Gastroesophageal sphincter (tissue), 4 donors: ENCODE measurements at regions not wholly inside any gene's neighbourhood (a gene's known extent, or its start where the extent isn't known, plus 50 kb on each side); places are given as distances from the start of the nearest gene placed in this dataset.
A peak's percentile ranks its signal among the peaks of the same experiment; 100 is the strongest.

Experiments used
- ATAC-seq: fragments of 150-250 bp; one replicate; pipeline ENCODE4 v1.9.1; 2016; ENCODE audit warnings: mild to moderate bottlenecking, moderate library complexity
- H3K27ac ChIP-seq, 4 donors: fragments of 200-600 bp; sonication (generic) in 3 of 4; 1 replicate in 3 of 4; 2 replicates in 1 of 4; pipeline ENCODE4 v1.5.1; 2016 to 2019
- H3K27me3 ChIP-seq: fragments of 200-600 bp; sonication (generic); one replicate; pipeline ENCODE4 v1.5.1; 2019
- H3K36me3 ChIP-seq, 2 donors: fragments of 200-600 bp; sonication (generic); one replicate each; pipeline ENCODE4 v1.5.1; 2019; ENCODE audit warnings: control low read depth in 1 of 2
- H3K4me1 ChIP-seq, 3 donors: fragments of 200-600 bp; sonication (generic); 1 replicate in 2 of 3; 2 replicates in 1 of 3; pipeline ENCODE4 v1.5.1; 2016 to 2019; ENCODE audit warnings: control low read depth in 2 of 3
- H3K4me3 ChIP-seq, 2 donors: fragments of 200-600 bp; sonication (generic); one replicate each; pipeline ENCODE4 v1.5.1; 2019; ENCODE audit warnings: mild to moderate bottlenecking in 1 of 2, moderate library complexity in 1 of 2
- H3K9me3 ChIP-seq, 3 donors: fragments of 200-600 bp; sonication (generic); one replicate each; pipeline ENCODE4 v1.5.1; 2017 to 2019; ENCODE audit warnings: control low read depth in 2 of 3
- EP300 ChIP-seq: sonication (generic); formaldehyde crosslinking; IDR thresholded peaks from one replicate; pipeline ENCODE4 v1.6.1; 2017; ENCODE audit warnings: antibody characterized with exemption, mild to moderate bottlenecking
- POLR2A ChIP-seq, 2 donors: fragments of 450-650 bp; IDR thresholded peaks; one replicate each; pipeline ENCODE4 v1.6.1; 2017; ENCODE audit warnings: antibody characterized with exemption in 2 of 2, mild to moderate bottlenecking in 2 of 2, moderate library complexity in 1 of 2
- POLR2AphosphoS5 ChIP-seq: sonication (generic); formaldehyde crosslinking; IDR thresholded peaks from one replicate; pipeline ENCODE4 v1.6.1; 2017; ENCODE audit warnings: antibody characterized with exemption
- WGBS, 2 donors: methylation state at CpG; one replicate each; pipeline ENCODE4 v1.1.5; 2018; ENCODE audit warnings: low coverage in 1 of 2; 5-methylcytosine and 5-hydroxymethylcytosine counted together
- TF ChIP-seq, protein P1 (sequence below), 4 experiments: fragments of 200-600 bp in 2 of 4; fragments of 450-650 bp in 2 of 4; sonication (generic) in 1 of 4; IDR thresholded peaks; one replicate each; pipeline ENCODE4 v1.5.1; 2017 to 2019; ENCODE audit warnings: antibody characterized with exemption in 4 of 4, mild to moderate bottlenecking in 2 of 4, moderate library complexity in 2 of 4

DNA sequence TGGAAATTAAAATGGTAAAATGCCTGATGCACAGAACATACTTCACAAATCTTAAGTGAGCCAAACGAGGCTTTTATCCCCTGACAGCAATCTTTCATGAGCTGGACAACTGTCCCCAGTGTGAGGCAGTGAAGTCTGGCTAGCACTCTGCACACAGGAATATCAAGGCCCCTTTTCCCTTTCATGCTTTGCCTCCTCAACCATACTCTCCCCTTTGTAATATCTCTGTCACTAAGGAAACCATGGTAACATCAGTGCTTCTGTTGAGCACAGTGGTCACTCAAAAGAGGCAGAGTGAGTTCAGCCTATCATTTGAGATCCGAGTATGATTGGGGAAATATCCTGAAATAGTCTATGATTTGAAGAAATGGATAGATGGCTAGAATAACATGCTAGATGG is 318.3 kb downstream of the ENC1 start:
- WGBS, 2 donors, result 83% methylated on average over 1 to 2 of the region's 2 CpGs
- TF ChIP-seq POLR2AphosphoS5 (no peak), EP300 (no peak), POLR2A (IDR thresholded peaks at IDR 0.05) (no peak)
- TF ChIP-seq, protein P1, sequence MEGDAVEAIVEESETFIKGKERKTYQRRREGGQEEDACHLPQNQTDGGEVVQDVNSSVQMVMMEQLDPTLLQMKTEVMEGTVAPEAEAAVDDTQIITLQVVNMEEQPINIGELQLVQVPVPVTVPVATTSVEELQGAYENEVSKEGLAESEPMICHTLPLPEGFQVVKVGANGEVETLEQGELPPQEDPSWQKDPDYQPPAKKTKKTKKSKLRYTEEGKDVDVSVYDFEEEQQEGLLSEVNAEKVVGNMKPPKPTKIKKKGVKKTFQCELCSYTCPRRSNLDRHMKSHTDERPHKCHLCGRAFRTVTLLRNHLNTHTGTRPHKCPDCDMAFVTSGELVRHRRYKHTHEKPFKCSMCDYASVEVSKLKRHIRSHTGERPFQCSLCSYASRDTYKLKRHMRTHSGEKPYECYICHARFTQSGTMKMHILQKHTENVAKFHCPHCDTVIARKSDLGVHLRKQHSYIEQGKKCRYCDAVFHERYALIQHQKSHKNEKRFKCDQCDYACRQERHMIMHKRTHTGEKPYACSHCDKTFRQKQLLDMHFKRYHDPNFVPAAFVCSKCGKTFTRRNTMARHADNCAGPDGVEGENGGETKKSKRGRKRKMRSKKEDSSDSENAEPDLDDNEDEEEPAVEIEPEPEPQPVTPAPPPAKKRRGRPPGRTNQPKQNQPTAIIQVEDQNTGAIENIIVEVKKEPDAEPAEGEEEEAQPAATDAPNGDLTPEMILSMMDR (IDR thresholded peaks at IDR 0.05), result no peak
- H3K36me3 ChIP-seq, result no peaks in the 10 kb centered on the region
- H3K4me1 ChIP-seq, result no peaks in the 10 kb centered on the region
- H3K27ac ChIP-seq, result no peak overlapping the region
- no peak overlapping the region for H3K4me3 ChIP-seq
- no peaks in the 10 kb centered on the region for H3K27me3 ChIP-seq
- H3K9me3 ChIP-seq, result no peaks in the 10 kb centered on the region
- no peak for ATAC-seq

DNA sequence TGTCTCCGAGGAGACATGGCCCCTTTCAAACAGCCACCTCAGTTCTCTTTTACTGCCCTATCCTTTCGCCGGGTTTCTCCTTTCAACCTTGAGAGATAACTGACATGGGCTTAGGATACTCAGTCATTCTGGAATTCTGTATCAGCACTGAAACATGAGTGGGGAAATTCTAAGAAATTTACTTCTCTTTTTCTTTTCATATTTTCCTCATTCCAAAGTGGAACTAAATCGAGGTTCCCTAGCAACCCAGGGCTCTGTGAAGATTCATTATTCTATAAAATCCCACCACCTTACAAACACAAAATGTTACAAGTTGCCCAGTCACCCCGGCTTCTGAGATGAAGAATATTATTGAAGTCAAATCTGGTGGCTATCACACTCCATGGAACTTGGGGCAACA is 319.2 kb downstream of the ENC1 start:
- Histone ChIP-seq H3K4me1 (peaks cover 0 to 4% (median 0%) of the 10 kb centered on the region in 3 donors), H3K27me3 (no peaks in the 10 kb centered on the region), H3K36me3 (no peaks in the 10 kb centered on the region), H3K9me3 (no peaks in the 10 kb centered on the region), H3K4me3 (no peak overlapping the region), H3K27ac (no peak overlapping the region)
- no peak for TF ChIP-seq POLR2A (IDR thresholded peaks at IDR 0.05)
- TF ChIP-seq, protein P1 (IDR thresholded peaks at IDR 0.05), result no peak
- no peak for TF ChIP-seq POLR2AphosphoS5
- TF ChIP-seq EP300, result no peak
- no peak for ATAC-seq
- 82 to 100% methylated on average over 1 to 5 of the region's 5 CpGs for WGBS, 2 donors

DNA sequence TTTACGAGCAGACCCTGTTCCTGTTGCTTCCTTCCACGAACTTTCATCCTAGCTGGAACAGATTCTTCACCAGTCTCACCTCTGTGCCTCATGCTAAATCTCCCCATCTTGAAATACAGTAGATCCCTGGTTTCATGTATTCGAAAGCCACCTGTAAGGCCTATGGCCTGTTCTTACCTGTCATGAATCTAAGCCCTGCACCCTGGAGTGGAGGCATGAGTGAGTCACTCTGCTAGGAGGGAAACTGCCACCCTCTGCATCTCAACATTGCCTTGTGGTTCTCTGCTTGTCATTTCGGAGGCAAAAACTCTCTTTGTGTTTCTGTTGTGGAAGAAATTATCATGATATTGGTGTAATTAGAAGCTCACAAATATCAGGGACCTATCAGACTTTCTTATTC is 320.0 kb downstream of the ENC1 start:
- ATAC-seq, result no peak
- TF ChIP-seq POLR2AphosphoS5 (no peak), POLR2A (IDR thresholded peaks at IDR 0.05) (no peak), EP300 (no peak)
- TF ChIP-seq, protein P1 (IDR thresholded peaks at IDR 0.05), result no peak
- Histone ChIP-seq H3K27ac (no peak overlapping the region), H3K4me3 (no peak overlapping the region), H3K36me3 (no peaks in the 10 kb centered on the region), H3K9me3 (no peaks in the 10 kb centered on the region), H3K4me1 (peaks cover 0 to 10% (median 0%) of the 10 kb centered on the region in 3 donors), H3K27me3 (no peaks in the 10 kb centered on the region)
- 88 to 97% methylated on average over 4 of the region's 4 CpGs for WGBS, 2 donors

DNA sequence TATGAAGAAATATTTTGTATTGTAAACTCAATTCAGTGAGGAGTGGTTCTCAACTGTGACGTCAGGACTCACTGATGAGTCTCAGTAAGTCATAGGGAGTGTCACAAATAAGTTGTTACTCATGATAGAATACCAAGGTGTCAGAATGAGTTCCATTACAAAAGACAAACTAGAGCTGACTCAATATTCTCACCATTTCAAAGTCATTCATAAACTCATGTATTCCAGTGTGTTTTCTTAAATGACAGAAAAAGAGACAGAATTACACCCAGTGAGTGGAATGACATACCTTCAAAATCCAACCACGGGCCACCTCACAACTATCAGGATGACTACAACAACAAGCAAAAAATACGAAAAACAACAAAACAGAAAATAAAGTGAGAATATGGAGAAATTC is 321.5 kb downstream of the ENC1 start:
- Histone ChIP-seq H3K4me1 (peaks cover 0 to 10% (median 0%) of the 10 kb centered on the region in 3 donors), H3K36me3 (no peaks in the 10 kb centered on the region), H3K9me3 (no peaks in the 10 kb centered on the region), H3K4me3 (no peak overlapping the region), H3K27me3 (no peaks in the 10 kb centered on the region), H3K27ac (no peak overlapping the region)
- 71 to 87% methylated on average over 3 of the region's 3 CpGs for WGBS, 2 donors
- peak; percentile 67 for ATAC-seq
- no peak for TF ChIP-seq POLR2A (IDR thresholded peaks at IDR 0.05)
- no peak for TF ChIP-seq EP300
- TF ChIP-seq POLR2AphosphoS5, result no peak
- TF ChIP-seq, protein P1 (IDR thresholded peaks at IDR 0.05), result no peak

DNA sequence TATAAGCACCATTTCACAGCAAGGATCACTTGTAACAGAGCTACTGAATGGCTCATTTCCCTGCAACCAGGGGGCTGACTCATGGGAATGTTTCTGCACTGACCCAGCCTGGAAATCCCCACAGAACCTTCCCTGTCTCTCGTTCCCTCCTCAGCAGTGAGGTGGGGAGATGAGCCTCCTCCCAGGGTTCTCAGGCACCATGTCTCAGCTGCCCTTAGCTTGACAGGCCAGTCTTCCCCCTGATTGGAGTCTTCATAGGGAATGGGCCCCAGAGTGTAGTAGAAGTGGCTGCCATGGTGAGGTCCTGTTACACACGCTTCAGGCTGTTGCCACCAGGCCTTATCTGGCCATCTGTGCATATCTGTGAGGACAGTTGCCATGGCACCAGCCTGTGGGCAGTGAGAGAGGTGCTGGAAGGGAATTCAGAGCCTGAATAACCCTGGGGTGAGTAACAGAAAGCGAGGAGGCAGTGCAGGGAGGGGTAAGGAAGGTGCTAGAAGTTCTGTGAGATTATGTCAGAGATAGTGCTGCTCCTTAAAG is 324.4 kb downstream of the ENC1 start:
- no peaks in the 10 kb centered on the region for H3K36me3 ChIP-seq
- no peaks in the 10 kb centered on the region for H3K9me3 ChIP-seq
- TF ChIP-seq, protein P1 (IDR thresholded peaks at IDR 0.05), result no peak
- TF ChIP-seq POLR2A (IDR thresholded peaks at IDR 0.05) (no peak), POLR2AphosphoS5 (no peak), EP300 (no peak)
- ATAC-seq, result no peak
- peak overlapping the region in 2 of 4 donors; percentile 6 to 37 for H3K27ac ChIP-seq
- 29 to 64% methylated on average over 1 to 2 of the region's 3 CpGs for WGBS, 2 donors
- H3K27me3 ChIP-seq, result no peaks in the 10 kb centered on the region
- H3K4me3 ChIP-seq, result no peak overlapping the region
- peaks cover 0 to 10% (median 0%) of the 10 kb centered on the region in 3 donors for H3K4me1 ChIP-seq
